Endodermal cell (in vitro differentiated cells): ENCODE measurements at regions not wholly inside any gene's neighbourhood (a gene's known extent, or its start where the extent isn't known, plus 50 kb on each side); places are given as distances from the start of the nearest gene placed in this dataset.

Source experiments
- DNase-seq: peaks from one replicate; pipeline ENCODE4 v3.0.0-alpha.2; 2017
- H3K27ac ChIP-seq: 2 replicates; pipeline ENCODE4 v1.5.1; 2013; ENCODE audit warnings: mild to moderate bottlenecking, low read depth, low read length, moderate library complexity
- H3K27me3 ChIP-seq: 2 replicates; pipeline ENCODE4 v1.6.1; 2013; ENCODE audit warnings: mild to moderate bottlenecking, low read length, moderate library complexity; ENCODE audit not compliant: insufficient read depth, control insufficient read depth, poor library complexity, severe bottlenecking
- H3K36me3 ChIP-seq: 2 replicates; pipeline ENCODE4 v1.7.0; 2013; ENCODE audit warnings: mild to moderate bottlenecking, low read length, moderate library complexity; ENCODE audit not compliant: control insufficient read depth, insufficient read depth
- H3K4me1 ChIP-seq: one replicate; pipeline ENCODE4 v1.7.0; 2013; ENCODE audit warnings: low read length; ENCODE audit not compliant: control insufficient read depth, insufficient read depth
- H3K4me3 ChIP-seq: 2 replicates; pipeline ENCODE4 v1.5.1; 2013; ENCODE audit warnings: mild to moderate bottlenecking, low read length, moderate library complexity
- H3K9ac ChIP-seq: 2 replicates; pipeline ENCODE4 v1.6.1; 2013; ENCODE audit warnings: mild to moderate bottlenecking, low read length, moderate library complexity; ENCODE audit not compliant: poor library complexity, severe bottlenecking; ENCODE audit errors: extremely low read depth
- H3K9me3 ChIP-seq: 2 replicates; pipeline ENCODE4 v1.6.1; 2013; ENCODE audit warnings: mild to moderate bottlenecking, low read length, moderate library complexity; ENCODE audit not compliant: control insufficient read depth
- H3K27ac Mint-ChIP-seq: 2 replicates; pipeline ENCODE4 v1.8.0; 2020; ENCODE audit warnings: mixed read lengths
- H3K27me3 Mint-ChIP-seq: 2 replicates; pipeline ENCODE4 v1.8.0; 2021; ENCODE audit warnings: mild to moderate bottlenecking, mixed read lengths; ENCODE audit not compliant: insufficient read depth
- H3K36me3 Mint-ChIP-seq: 2 replicates; pipeline ENCODE4 v1.8.0; 2020; ENCODE audit warnings: low read depth, mixed read lengths
- H3K4me1 Mint-ChIP-seq: 2 replicates; pipeline ENCODE4 v1.8.0; 2020; ENCODE audit warnings: mixed read lengths
- H3K4me3 Mint-ChIP-seq: 2 replicates; pipeline ENCODE4 v1.8.0; 2020; ENCODE audit warnings: mild to moderate bottlenecking, moderate library complexity, mixed read lengths
- H3K9me3 Mint-ChIP-seq: 2 replicates; pipeline ENCODE4 v1.8.0; 2020; ENCODE audit warnings: mild to moderate bottlenecking, mixed read lengths
- CTCF ChIP-seq: fragments of 200-600 bp; sonication (generic); conservative IDR thresholded peaks from 2 replicates; pipeline ENCODE4 v1.5.0; 2021; ENCODE audit warnings: antibody characterized with exemption, mild to moderate bottlenecking
- WGBS, 2 experiments: methylation state at CpG; one replicate each; pipeline versions ENCODE4 v1.1.5 to v1.1.7; 2013; ENCODE audit warnings: missing lambda C conversion rate in 2 of 2, mixed read lengths in 1 of 2; ENCODE audit not compliant: insufficient coverage in 1 of 2, insufficient read length in 1 of 2; 5-methylcytosine and 5-hydroxymethylcytosine counted together

GRCh38 chr4:133720001-133720400, 481.6 kb downstream of the PABPC4L start:
- Histone ChIP-seq H3K27me3 (no peaks in the 10 kb centered on the region), H3K4me1 (no peaks in the 10 kb centered on the region), H3K27ac (no peak overlapping the region), H3K9me3 (no peaks in the 10 kb centered on the region), H3K9ac (no peak overlapping the region), H3K4me3 (no peak overlapping the region), H3K36me3 (no peaks in the 10 kb centered on the region)
- H3K27me3 Mint-ChIP-seq: no peaks in the 10 kb centered on the region
- H3K4me3 Mint-ChIP-seq: no peak overlapping the region
- H3K36me3 Mint-ChIP-seq: no peaks in the 10 kb centered on the region
- no peak for DNase-seq
- no peak overlapping the region for H3K27ac Mint-ChIP-seq
- H3K4me1 Mint-ChIP-seq: no peaks in the 10 kb centered on the region
- 94 to 100% methylated on average over 1 to 2 of the region's 2 CpGs for WGBS, 2 experiments
- no peak for TF ChIP-seq CTCF
- H3K9me3 Mint-ChIP-seq: peaks cover 4% of the 10 kb centered on the region

GRCh38 chr4:133719098-133719497, 482.5 kb downstream of the PABPC4L start:
- Histone ChIP-seq H3K27me3 (no peaks in the 10 kb centered on the region), H3K9me3 (no peaks in the 10 kb centered on the region), H3K4me1 (no peaks in the 10 kb centered on the region), H3K27ac (no peak overlapping the region), H3K4me3 (no peak overlapping the region), H3K9ac (no peak overlapping the region), H3K36me3 (no peaks in the 10 kb centered on the region)
- H3K4me3 Mint-ChIP-seq: no peak overlapping the region
- H3K27me3 Mint-ChIP-seq: no peaks in the 10 kb centered on the region
- no peaks in the 10 kb centered on the region for H3K4me1 Mint-ChIP-seq
- H3K27ac Mint-ChIP-seq: no peak overlapping the region
- TF ChIP-seq CTCF: no peak
- H3K9me3 Mint-ChIP-seq: peaks cover 4% of the 10 kb centered on the region
- no peak for DNase-seq
- no peaks in the 10 kb centered on the region for H3K36me3 Mint-ChIP-seq

GRCh38 chr4:133714211-133714610, 487.4 kb downstream of the PABPC4L start:
- H3K4me3 ChIP-seq: no peak overlapping the region
- no peaks in the 10 kb centered on the region for H3K4me1 ChIP-seq
- Mint-ChIP-seq H3K9me3 (peaks cover 4% of the 10 kb centered on the region), H3K4me3 (no peak overlapping the region), H3K36me3 (no peaks in the 10 kb centered on the region), H3K27ac (no peak overlapping the region), H3K27me3 (no peaks in the 10 kb centered on the region), H3K4me1 (no peaks in the 10 kb centered on the region)
- H3K27ac ChIP-seq: no peak overlapping the region
- no peak for DNase-seq
- no peak for TF ChIP-seq CTCF
- no peaks in the 10 kb centered on the region for H3K9me3 ChIP-seq
- no peaks in the 10 kb centered on the region for H3K27me3 ChIP-seq
- H3K36me3 ChIP-seq: no peaks in the 10 kb centered on the region
- no peak overlapping the region for H3K9ac ChIP-seq
